ENCODE measurements at regions not wholly inside any gene's neighbourhood (a gene's known extent, or its start where the extent isn't known, plus 50 kb on each side); places are given as distances from the start of the nearest gene placed in this dataset.

- no peak overlapping the region for H3K4me3 ChIP-seq (ENCODE audit: low read length)
- DNase-seq (ENCODE audit: low read depth, low spot score) = no peak
Measured at GRCh38 chr12:118884226-118884625, 97.1 kb upstream of the SRRM4 start.

GRCh38 chr12:118900993-118901392 is 80.3 kb upstream of the SRRM4 start:
- DNase-seq (ENCODE audit: low read depth, low spot score) = no peak
- no peak overlapping the region for H3K4me3 ChIP-seq (ENCODE audit: low read length)

GRCh38 chr12:118908811-118909210 is 72.5 kb upstream of the SRRM4 start:
- DNase-seq (ENCODE audit: low read depth, low spot score) = no peak
- no peak overlapping the region for H3K4me3 ChIP-seq (ENCODE audit: low read length)

GRCh38 chr12:118912697-118913270 is 68.6 kb upstream of the SRRM4 start:
- no peak for DNase-seq (ENCODE audit: low read depth, low spot score)
- H3K4me3 ChIP-seq (ENCODE audit: low read length) = no peak overlapping the region

- no peak for DNase-seq (ENCODE audit: low read depth, low spot score)
- no peak overlapping the region for H3K4me3 ChIP-seq (ENCODE audit: low read length)
Measured at GRCh38 chr12:118921761-118922160, 59.6 kb upstream of the SRRM4 start.

- H3K4me3 ChIP-seq (ENCODE audit: low read length) = no peak overlapping the region
- DNase-seq (ENCODE audit: low read depth, low spot score) = peak; percentile 7
Measured at GRCh38 chr12:118922405-118922804, 58.9 kb upstream of the SRRM4 start.

GRCh38 chr12:118925407-118925806 is 55.9 kb upstream of the SRRM4 start:
- no peak overlapping the region for H3K4me3 ChIP-seq (ENCODE audit: low read length)
- DNase-seq (ENCODE audit: low read depth, low spot score) = no peak

GRCh38 chr12:118925826-118926225 is 55.5 kb upstream of the SRRM4 start:
- no peak overlapping the region for H3K4me3 ChIP-seq (ENCODE audit: low read length)
- no peak for DNase-seq (ENCODE audit: low read depth, low spot score)

Data from Jurkat, Clone E6-1 (cell line).